SW480 (cell line): ENCODE measurements at regions not wholly inside any gene's neighbourhood (a gene's known extent, or its start where the extent isn't known, plus 50 kb on each side); places are given as distances from the start of the nearest gene placed in this dataset.
A peak's percentile ranks its signal among the peaks of the same experiment; 100 is the strongest.
"Not testable (repeated sequence)": the region's sequence is repeated elsewhere in the genome, so short reads cannot be mapped to it uniquely, and the experiment has no call there.

Source experiments
- DNase-seq: peaks from one replicate; pipeline ENCODE4 v3.0.0-alpha.2; 2016; ENCODE audit warnings: low spot score

GRCh38 chr7:114279901-114280300 lies 134.7 kb upstream of the FOXP2 start:
- DNase-seq = no peak

- DNase-seq = no peak
Measured at GRCh38 chr7:114273218-114273617, 141.4 kb upstream of the FOXP2 start.

GRCh38 chr7:114269714-114270113 lies 144.9 kb upstream of the FOXP2 start:
- DNase-seq = no peak

GRCh38 chr7:114267550-114267949 lies 147.1 kb upstream of the FOXP2 start:
- not testable (repeated sequence) for DNase-seq

- no peak for DNase-seq
Measured at GRCh38 chr7:114264023-114264422, 150.6 kb upstream of the FOXP2 start.

- DNase-seq = no peak
Measured at GRCh38 chr7:114263219-114263618, 151.4 kb upstream of the FOXP2 start.

DNA sequence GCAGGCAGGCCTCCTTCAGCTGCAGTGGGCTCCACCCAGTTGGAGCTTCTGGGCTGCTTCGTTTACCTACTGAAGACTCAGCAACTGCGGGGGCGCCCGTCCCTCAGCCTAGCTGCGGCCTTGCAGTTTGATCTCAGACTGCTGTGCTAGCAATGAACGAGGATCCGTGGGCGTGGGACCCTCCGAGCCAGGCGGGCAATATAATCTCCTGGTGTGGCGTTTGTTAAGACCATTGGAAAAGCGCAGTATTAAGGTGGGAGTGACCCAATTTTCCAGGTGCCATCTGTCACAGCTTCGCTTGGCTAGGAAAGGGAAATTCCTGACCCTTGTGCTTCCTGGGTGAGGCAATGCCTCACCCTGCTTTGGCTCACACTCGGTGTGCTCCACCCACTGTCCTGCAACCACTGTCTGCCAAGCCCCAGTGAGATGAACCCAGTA lies 159.2 kb upstream of the FOXP2 start:
- DNase-seq = peak; percentile 68

DNA sequence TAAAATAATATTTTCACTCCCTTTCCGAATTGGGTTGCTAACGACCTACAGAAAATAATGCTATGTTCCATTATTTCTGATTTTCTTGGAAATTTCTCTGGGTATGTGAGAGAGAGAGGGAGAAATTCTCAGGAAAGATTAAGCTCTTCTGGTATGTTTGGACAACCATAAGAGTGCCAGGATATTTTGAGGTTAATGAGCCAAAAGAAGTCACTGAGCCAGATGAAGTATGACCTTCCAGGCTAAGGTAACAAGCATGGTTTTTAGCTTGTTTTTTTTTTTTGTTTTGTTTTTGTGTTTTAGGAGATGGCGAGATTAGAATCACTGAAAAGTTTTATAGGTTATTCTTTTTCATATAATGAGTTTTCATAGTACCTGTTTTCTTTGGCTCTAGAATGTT lies 171.0 kb upstream of the FOXP2 start:
- no peak for DNase-seq

- DNase-seq = peak; percentile 92
Measured at GRCh38 chr7:114242992-114243507, 171.6 kb upstream of the FOXP2 start.

GRCh38 chr7:114229246-114229645 lies 185.4 kb upstream of the FOXP2 start:
- no peak for DNase-seq

GRCh38 chr7:114225784-114226183 lies 188.8 kb upstream of the FOXP2 start:
- no peak for DNase-seq

GRCh38 chr7:114218283-114218682 lies 196.3 kb upstream of the FOXP2 start:
- DNase-seq = no peak

DNA sequence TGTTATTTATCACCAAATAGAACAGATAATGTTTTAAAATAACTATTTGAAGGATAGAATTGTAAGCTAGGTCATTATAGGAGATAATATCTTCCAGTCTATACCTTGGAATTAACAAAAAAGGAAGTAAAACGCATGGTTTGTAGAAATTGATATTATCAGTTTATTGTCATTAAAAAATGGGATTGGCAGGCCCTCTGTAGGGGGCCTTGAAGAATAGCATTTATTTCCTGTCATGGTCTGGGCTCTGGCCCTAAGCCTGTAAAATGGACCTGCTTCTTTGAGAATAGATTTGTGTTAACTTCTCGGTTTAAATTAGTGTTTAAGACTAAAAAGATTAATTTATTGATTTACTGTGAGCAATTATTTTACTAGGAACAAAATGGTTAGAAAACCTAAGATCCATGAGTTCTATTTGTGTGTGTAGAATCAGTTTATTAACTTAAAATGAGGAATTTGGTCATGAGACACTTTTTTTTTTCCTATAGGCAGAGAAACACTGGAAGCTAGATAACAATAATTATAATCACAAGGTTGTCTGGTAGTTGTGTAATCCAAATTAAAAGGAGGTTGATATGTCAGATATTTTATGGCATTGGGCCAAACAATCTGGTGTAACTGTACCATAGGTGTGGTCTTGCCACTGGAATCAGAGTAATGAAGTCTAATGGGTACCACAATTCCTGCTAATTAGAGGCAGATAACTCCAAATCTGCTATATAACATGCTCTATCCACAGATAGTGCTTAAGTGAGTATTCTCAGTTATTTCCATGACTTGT lies 197.4 kb upstream of the FOXP2 start:
- no peak for DNase-seq

- DNase-seq = no peak
Measured at GRCh38 chr7:114214466-114214865, 200.1 kb upstream of the FOXP2 start.

DNA sequence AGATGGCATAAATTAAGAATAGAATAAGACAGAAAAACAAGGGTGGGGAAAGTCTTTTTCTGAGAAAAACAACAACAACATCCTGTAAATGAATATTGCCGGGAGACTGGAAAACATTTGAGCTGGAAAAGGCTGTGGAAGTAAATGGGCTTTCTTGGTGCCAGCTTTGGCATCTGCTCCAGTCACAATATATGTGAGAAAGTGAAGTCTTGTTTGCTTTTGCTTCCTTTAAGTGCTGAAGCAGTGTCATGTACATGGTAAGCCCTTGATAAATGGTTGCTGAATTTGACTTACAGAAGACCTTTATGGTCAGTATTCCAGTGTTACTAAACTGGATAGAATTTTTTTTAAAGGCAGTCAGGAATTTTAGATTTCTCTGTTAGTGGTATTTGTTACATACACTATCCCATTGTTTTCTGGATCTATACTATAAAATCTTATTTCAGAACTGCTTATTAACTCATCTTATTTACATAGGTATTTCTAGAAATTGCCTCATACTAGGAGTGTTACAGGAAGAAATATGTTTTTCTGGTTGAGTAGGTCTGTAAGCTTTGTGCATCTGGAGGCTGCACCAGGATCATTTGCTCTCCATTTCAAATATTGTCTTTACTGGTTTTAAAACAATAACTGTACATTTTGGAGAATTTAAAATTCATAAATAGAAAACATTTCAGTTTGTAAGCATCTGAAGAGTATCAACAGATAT lies 201.7 kb upstream of the FOXP2 start:
- DNase-seq = no peak

DNA sequence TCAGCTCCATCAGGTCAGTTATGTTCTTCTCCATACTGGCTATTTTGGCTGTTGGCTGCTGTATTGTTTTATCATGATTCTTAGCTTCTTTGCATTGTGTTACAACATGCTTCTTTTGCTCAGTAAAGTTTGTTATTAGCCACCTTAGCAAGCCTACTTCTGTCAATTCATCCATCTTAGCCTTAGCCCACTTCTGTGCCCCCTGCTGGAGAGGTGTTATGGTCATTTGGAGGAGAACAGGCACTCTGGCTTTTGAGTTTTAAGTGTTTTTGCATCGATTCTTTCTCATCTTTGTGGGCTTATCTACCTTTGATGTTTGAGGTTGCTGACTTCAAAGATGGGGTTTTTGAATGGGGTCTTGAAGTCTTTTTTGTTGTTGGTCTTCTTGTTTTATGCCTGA lies 204.6 kb upstream of the FOXP2 start:
- no peak for DNase-seq

DNA sequence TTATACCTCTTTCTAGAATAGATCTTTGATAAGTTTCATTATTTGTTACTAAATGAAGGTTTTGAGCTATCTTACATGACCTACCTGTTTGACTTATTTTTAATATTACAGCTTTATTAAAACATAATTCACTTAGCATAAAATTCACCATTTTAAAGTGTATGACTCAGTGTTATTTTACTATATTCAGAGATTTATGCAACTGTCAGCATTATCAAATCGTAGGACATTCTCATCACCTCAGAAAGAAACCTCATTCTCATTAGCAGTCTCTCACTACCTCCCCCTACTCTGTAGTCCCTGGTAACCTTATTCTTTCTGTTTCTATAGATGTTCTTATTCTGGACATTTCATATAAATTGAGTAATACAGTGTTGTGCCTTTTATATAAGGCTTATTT lies 207.9 kb upstream of the FOXP2 start:
- no peak for DNase-seq

DNA sequence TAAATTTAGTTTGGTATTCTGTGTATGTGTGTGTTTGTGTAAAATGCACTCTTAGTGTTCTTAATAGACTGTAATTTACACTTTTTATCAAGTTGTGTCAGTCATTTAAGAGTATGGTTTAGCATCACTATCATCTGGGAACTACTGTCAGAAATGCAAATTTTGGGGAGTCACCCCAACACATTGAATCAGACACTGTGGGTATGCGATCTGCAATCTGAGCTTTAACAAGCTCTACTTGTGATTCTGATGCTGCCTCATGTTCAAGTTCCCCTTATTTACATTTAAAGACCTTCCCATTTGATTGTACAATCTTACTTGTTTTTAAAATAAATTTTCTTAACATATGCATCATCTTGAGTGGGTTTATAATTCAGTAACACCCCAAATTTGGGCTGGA lies 218.1 kb upstream of the FOXP2 start:
- no peak for DNase-seq

DNA sequence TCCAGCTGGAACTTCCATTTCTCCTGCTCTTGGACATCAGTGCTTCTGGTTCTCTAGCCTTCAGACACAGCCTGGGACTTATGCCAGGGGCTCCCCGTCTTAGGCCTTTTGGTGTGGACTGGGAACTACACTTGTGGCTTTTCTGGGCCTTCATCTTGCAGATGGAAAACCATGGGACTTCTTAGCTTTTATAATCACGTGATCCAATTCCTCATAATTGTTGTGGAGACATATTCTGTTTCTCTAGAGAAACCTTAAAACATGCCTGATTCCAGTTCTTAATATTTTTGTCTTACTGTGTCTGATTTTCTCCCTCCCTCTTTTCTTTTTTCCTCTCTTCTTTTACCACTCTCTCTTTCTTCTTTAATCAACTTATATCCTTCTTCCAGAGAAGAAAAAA lies 224.2 kb upstream of the FOXP2 start:
- DNase-seq = no peak

- no peak for DNase-seq
Measured at GRCh38 chr7:114183311-114184088, 231.1 kb upstream of the FOXP2 start.

DNA sequence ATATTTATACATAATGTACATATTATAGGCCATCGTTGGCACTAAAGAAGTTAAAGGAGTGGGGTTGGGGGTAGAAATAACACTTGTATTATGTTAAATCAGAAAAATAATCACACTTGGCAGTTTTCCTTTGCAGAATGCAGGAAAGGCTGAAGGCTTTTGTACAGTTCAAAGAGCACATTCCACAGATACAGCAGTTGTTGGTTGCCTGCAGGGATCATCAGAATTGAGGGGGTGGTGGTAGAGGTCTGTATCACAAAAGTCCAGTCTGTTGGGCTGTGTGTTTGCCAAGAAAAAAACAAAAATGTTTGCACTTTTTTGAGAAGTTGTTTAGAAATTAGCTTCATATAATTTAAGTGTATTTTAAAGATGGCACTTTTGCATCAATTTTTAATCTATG lies 231.8 kb upstream of the FOXP2 start:
- DNase-seq = no peak

GRCh38 chr7:114181280-114181679 lies 233.3 kb upstream of the FOXP2 start:
- no peak for DNase-seq
